GM19351 (cell line): ENCODE measurements at regions not wholly inside any gene's neighbourhood (a gene's known extent, or its start where the extent isn't known, plus 50 kb on each side); places are given as distances from the start of the nearest gene placed in this dataset.
"Not testable (repeated sequence)": the region's sequence is repeated elsewhere in the genome, so short reads cannot be mapped to it uniquely, and the experiment has no call there.

Experiments
- ATAC-seq: cut with Tn5 transposase; IDR thresholded peaks from one replicate; pipeline ENCODE4 v1.9.1; 2021; ENCODE audit warnings: mild to moderate bottlenecking, moderate library complexity; ENCODE audit not compliant: unreplicated experiment

DNA sequence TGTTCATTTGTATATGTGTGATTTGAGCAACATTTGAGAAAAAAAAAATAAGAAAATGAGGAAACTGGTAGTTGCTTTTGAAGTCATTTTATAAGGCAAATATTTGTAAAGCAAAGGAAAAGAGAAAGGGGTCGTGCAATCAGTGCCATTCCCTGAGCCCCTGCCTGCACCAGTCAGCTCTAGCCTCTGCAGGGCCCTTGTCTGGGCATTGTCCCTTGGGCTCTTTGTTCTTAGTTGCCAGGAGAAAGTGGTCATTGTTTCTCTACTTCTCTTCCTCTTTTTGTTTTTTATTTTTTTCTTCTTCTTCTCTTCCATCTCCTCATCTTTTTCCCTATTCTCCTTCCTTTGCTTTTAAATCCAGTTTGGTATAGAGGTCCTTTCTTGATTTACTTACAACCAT is 175.3 kb upstream of the CREB1 start:
- no peak for ATAC-seq

DNA sequence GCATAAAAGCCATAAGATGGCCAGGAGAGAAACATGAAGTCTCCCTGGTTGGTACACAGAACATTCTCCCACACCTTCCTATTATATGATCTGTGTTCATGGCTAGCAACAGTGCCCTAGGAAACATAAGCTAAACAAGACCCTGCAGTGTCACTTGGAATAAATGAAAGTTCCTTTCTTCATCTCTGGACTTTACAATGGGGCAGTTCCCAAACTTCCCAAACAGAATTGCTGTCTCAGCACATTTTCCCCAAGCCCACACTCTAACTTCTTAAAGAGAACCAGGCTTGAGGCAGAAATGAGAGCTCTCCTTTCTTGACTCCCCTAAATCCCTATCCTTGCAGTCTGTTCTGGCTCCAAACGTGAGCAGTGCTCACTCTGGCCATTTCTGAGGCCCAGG is 173.2 kb upstream of the CREB1 start:
- ATAC-seq, result no peak

DNA sequence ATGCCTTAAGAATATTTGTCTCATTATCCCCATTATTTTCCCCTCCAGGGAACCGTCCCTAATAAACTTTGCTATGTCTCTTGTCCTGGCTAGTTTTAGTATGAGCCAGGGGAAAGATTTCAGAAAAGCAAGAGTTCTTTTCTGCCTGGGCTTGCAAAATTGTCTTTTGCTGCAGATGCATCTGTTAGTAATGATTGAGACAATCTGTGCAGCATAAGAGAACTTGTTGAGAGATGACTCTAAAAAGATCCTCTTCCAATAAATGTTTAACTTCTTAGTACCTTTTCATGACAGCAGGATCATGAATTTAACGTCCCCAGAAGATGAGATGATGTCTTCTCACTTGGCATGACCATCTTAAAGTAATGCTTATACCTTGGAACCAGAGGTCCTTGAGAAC is 172.5 kb upstream of the CREB1 start:
- ATAC-seq, result no peak

DNA sequence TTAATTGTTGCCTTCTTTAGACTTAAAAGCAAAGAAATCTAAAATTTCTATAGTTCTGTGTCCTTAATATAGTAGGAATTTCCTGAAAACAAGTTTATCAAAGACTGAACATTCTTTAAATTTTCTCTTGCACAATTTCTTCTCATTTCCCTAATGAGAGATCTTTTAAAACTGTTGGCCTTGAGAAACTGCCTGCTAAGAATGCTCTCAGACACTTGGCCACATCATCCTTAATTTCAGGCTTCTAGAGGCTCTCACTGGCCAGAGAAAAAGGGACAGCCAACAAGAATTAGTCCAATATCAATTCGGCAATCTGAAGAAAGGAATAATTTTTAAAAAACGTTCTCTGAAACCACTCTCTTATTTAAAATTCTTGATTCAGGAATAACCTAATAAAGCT is 167.0 kb upstream of the CREB1 start:
- ATAC-seq, result no peak

DNA sequence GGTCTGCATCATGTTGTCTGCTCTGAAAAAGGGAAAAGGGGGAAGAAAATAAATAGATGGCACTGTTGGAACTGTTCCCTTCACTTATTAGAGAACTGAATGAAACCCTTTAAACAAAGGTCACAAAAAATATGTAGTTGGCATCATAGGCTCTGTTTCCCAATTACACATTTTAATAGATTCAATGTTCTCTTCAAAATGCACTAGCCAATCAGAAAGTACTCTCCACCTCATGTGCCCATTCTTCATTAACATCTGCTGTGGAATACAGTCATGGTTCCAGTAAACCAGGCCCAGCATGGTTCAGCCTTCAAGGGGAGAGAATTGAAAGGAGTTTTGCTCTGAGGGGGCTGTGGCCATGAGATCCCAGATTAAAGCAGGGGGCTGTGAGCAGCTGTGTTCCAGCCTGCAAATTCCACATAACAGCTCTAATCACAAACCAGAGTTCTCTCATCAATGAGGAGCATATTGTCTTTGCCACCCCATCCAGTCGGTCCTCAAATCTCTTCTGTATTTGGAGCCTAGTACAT is 165.9 kb upstream of the CREB1 start:
- ATAC-seq, result no peak

DNA sequence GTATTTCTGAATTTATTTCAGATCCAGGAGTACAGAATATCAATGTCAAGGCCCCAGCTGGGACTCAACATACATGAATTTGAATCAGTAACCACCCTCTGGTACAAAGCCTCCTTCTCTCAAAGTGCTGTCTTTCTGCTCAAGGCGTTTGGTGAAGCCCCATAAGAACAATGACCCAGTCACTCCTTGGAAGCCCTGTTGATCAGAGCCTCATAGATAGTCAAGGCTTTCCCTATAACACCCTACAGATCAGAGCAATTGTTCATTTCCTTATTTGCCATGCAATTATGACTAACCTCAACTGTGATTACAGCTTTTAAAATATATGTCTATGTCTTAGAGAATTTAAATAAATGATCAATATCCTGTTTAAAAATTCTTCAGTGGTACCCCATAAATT is 159.1 kb upstream of the CREB1 start:
- no peak for ATAC-seq

DNA sequence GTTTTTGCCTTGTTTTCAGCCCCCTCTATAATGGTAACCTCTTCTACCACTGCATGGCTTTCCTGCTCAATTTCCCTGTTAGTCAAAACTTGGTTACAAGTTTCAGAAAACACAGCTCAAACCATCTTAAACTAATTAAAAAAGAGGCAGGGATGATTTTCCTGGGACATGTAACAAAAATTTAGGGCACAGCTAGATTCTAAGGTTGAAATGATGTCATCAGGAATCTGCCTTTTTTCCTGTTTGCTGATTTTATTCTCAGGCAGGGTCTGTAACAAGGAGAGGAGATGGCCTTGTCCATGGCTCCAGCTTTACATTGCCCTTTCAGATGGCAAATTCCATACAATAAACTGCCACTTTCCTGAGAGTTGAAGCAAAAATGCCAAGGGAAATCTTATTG is 157.9 kb upstream of the CREB1 start:
- ATAC-seq, result no peak

DNA sequence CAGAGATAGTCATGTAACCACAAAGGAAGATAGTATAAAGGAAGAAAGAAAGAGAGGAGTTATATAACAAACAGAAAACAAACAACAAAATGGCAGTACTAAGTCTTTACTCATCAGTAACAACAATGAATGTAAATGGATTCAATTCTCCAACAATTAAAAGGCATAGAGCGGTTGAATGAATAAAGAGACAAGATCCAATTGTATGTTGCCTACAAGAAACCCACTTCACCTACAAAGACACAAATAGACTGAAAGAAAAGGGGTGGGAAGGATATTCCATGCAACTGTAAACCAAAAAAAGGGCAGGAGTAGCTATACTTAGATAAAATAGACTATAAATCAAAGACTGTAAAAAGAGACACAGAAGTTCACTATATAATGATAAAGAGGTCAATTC is 157.3 kb upstream of the CREB1 start:
- no peak for ATAC-seq

DNA sequence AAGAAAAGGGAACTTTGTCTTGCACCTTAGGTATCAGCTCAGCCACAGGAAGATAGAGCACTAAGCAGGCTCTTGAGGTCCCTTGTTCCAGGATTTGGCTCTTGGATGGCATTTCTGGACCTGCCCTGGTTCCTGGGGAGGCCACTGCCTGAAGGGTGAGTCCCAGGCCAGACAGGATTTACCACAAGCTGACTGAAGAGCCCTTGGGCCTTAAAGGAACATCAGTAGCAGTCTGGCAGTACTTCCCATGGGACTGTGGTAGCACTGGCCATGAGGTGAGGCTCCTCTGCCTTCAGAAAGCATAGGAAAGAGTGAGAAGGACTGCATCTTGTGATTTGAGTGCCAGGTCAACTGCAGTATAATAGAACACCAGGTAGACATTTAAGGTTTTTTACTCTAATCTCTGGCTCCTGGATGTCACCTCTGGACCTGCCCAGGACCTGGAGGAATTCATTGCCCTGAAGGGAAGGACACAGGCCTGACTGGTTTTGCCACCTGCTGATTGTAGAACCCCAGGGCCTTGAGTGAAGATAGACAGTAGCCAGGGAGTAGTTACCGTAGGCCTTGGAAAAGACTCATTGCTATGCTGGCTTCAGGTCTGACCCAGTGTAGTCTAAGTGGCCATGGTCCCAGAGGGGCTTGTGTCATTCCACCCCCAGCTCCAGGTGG is 154.4 kb upstream of the CREB1 start:
- no peak for ATAC-seq

DNA sequence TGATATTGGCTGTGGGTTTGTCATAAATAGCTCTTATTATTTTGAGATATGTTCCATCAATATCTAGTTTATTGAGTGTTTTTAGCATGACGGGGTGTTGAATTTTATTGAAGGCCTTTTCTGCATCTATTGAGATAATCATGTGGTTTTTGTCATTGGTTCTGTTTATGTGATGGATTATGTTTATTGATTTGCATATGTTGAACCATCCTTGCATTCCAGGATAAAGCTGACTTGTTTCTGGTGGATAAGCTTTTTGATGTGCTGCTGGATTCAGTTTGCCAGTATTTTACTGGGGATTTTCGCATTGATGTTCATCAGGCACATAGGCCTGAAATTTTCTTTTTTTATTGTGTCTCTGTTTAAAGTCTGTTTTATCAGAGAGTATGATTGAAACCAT is 151.1 kb upstream of the CREB1 start:
- ATAC-seq, result not testable (repeated sequence)

DNA sequence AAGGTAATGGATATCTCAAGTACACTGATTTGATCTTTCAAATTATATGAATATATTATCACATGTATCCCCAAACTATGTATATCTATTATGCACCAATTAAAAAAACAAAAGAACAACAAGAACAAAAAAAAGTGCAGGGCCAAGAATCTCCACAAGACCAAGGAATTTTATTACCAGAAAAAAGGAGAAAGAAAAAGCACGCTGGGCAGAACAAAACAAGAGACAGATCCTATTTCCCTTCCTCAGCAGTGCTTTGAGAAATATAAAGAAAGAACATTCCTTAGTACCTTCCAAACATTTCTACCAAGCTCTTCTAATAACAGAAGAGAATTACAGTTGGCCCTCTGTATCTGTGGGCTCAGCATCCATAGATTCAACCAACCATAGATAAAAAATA is 144.7 kb upstream of the CREB1 start:
- ATAC-seq, result no peak

DNA sequence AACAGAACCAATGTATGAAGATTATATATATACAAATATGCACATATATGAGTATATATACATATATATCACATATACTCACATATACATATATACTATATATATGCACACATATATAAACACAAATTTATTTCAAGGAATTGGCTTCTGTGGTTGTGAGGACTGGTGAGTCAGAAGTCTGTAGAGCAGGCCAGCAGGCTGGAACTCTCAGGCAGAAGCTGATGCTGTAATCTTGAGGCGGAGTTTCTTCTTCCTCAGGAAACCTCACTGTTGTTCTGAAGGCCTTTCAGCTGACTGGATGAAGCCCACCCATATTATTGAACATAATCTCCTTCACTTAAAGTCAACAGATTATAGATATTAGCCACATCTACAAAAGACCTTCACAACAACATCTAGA is 143.9 kb upstream of the CREB1 start:
- ATAC-seq, result no peak

DNA sequence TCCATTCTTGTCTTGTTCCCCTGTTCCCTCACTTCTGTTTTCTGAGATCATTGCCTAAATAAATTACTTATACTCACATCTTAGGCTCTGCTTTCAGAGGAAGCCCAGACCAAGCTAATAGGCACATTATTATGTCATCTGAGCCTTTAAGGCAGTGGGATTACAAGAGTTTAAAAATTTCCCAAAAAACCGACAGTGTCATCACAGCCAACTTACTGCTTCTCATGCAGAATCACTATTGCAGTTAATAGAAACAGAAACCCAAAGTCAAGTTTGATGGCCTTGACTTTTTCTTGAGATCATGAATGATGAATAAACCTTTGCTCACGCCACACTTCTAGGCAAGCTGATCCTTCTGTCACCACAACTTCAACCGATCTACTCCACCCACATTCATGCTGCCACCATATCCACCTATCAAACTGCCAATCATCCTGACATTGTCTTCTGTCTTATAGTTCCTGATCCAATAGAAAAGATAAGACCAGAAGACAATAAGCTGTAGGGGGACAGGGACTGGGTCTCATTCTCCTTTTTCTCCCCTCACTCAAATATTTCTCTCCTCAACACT is 142.7 kb upstream of the CREB1 start:
- no peak for ATAC-seq

DNA sequence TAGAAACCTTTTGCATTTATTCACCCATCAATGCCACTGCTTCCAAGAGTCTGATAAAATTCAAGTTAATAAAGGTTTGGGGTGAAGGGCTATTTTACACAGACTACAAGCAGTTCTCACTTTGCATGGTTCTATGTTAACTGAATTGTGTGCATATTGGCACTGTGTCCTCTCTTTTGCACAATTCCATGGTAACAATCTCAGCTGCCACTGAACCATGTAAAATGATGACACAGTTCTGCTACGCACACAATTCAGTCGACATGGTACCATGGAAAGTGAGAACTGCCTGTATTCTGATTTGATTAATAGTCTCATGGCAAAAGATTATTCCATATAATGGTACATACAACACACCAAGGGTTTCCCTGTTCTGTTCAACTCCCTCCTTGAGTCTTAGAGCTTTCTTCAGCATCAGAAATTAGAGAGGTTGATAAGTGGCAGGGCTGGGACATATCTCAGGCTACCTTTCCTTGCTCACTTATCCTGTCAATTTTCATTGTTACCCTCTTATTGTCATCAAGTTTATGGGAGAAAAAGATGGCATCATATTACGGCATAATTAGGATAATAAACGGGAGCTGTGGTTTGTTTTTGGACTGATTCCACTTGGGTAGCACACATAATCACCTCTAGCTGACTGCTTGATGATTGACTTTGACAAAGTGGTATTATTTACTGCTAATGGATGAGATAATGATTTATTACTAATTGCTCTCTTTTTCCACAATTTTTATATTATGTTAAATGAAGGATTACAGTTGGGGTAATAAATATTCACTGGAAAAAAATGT is 139.3 kb upstream of the CREB1 start:
- no peak for ATAC-seq

DNA sequence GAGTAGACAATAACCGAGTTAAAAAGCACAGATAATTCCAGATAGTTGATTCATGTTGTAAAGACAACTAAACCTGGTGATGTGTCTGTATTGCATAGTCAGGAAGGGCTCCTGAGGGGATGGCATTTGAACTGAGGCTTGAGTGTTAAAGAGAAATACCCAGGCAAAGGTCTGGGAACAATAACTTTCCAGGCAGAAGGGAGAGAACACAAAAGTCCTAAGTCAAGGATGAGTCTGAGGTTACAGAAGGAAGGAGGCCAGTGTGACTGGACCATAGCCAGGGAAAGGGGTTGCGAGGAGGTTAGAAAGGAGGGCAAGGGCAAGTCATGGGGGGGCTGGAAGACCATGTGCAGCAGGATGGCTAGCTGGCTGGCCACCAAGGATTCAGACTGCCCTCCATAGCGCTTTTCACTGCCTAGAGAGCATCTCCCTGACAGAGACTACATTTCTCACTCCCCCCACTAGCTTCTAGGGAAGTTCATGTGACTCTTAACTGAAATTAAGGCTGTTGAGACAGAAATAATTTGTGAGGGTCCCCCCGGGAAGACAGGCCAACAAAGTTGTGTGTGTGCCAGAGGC is 135.5 kb upstream of the CREB1 start:
- ATAC-seq, result no peak

DNA sequence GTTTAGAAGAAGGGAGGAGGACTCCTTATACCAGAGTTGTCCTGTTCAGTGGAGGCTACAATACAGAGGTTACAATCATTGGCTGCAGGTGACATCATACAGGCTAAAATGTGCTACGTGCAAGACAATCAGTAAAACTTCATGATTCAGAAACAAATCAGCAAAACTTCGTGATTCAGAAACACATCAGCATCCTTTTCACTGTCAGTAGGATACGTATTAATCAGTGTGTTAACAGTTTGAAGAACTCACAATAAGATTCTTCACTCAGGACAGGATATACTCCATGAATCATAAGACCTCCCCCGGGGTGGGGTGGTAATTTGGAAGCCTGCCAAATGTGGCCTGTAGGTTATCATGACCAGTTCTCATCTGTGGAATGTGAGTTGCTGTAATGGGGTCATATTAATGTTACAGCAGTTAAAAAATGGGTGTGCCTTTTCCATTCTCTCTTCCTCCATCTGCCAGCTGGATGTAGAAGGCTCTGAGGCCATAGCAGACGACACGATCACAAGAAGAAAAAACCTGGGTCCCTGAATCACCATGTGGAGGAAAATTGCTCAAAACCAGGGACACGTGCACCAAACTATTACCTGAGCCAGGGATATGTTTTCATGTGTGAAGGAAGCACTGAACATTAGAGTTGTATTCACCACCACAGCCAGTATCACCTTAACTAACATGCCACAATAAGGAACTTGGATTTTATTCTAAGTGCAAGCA is 134.8 kb upstream of the CREB1 start:
- ATAC-seq, result no peak

DNA sequence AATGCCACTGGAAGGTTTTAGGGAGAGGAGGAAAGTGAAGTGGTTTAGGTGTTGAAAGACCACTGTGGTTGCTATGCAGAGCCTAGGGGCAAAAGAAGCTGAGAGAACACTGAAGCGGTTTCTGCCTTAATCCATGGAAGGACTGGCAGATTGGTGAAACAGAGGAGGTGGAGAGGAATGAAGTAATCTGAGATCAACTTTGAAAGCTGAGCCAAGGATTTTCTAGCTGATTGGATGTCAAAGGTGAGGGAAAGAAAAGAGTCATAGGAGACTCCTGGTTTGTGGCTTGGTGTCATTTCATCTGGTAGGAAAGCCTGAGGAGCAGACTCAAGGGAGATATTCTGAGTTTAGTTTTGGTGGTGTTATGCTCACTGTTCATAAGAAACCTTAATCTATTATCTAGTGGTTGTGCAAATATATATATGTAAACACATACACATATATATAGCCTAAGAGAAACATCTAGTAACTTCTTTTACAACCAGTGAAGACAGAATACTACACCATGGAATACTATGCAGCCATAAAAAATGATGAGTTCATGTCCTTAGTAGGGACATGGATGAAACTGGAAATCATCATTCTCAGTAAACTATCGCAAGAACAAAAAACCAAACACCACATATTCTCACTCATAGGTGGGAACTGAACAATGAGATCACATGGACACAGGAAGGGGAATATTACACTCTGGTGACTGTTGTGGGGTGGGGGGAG is 134.1 kb upstream of the CREB1 start:
- ATAC-seq, result no peak

DNA sequence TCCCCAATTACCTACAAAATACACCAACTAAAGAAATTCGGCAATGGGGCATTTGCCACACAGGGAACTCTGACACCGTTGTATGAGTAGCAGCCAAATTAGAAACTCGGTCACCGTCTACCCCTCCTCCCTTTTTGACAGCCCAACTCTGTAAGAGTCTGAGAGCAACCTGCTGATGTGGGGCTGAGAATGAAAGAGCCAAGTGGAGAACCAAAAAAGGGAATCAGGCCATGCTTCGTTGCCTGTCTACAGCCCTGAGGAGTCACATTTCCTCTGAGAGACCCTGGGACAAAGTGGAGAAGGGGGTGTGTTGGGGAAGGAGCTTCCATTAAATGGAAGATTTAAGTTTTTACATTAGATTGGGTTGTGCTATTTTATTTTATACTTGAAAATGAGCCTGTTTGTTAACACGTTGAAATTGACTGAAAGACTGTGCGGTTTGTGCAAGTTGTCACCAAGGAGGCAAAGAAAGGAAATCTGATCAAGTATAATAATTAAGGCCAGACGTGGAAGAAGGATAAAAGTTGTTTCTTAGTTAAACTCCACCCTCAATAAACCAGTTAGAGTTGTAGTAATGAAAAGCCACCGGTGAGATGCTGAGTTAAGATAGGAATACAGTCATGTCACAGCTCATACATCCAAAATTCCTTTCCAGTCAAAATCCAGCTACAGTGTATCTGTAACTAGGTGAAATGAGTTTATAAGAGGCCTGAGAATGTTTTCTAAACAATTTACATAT is 131.7 kb upstream of the CREB1 start:
- no peak for ATAC-seq

DNA sequence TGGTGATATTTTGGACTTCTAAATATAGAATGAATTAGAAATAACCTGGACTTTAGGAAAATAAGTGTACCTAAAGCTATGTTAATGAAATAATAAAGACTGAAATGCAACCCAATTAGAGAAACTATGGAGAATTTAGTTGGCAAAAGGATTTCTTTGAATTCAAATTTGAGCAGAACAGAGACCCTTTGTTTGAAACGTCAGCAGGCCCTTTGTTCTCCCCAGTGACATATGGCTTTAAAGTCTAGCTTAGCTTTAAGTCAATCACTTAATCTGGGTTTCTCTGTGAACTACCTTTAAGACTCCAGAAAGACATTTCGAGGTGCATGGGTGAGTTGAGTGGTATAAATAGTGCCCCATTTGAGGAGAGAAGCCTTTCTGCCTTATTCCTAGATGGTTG is 130.5 kb upstream of the CREB1 start:
- ATAC-seq, result no peak

DNA sequence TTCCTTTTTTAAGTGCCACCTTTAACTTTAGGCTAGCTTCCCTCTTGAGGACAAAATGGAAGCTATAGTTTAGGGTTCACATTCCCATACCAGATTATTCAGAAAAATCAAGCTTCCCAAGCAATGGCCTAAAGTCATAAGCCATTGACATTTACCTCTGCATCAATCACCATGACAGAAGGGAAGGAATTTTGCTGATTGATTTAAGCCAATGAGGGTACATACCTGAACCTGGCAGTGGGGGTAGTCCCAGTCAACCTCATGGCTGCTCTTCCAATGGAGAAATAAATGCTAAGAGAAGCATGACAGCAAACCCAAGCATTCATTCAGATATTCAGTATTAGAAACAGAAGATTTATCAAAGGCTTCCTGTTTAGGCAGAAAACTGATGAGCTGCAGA is 128.4 kb upstream of the CREB1 start:
- no peak for ATAC-seq
